ENCODE measurements at regions not wholly inside any gene's neighbourhood (a gene's known extent, or its start where the extent isn't known, plus 50 kb on each side); places are given as distances from the start of the nearest gene placed in this dataset.
A peak's percentile ranks its signal among the peaks of the same experiment; 100 is the strongest.

GRCh38 chr7:106417273-106417902 lies 132.6 kb upstream of the NAMPT start:
- DNase-seq, result no peak

- DNase-seq, result no peak
These were observed 131.6 kb upstream of the NAMPT start for GRCh38 chr7:106416430-106416829.

GRCh38 chr7:106415433-106415832 lies 130.7 kb upstream of the NAMPT start:
- DNase-seq, result no peak

- DNase-seq, result no peak
These were observed 128.7 kb upstream of the NAMPT start for GRCh38 chr7:106413446-106413845.

GRCh38 chr7:106405697-106406141 lies 120.9 kb upstream of the NAMPT start:
- no peak for DNase-seq

- no peak for DNase-seq
These were observed 118.1 kb upstream of the NAMPT start for GRCh38 chr7:106402898-106403297.

GRCh38 chr7:106400923-106401322 lies 116.1 kb upstream of the NAMPT start:
- DNase-seq, result no peak

GRCh38 chr7:106398786-106399185 lies 114.0 kb upstream of the NAMPT start:
- no peak for DNase-seq

GRCh38 chr7:106397994-106398393 lies 113.2 kb upstream of the NAMPT start:
- DNase-seq, result no peak

- DNase-seq, result no peak
These were observed 109.7 kb upstream of the NAMPT start for GRCh38 chr7:106394526-106394925.

GRCh38 chr7:106393564-106394251 lies 108.9 kb upstream of the NAMPT start:
- no peak for DNase-seq

- no peak for DNase-seq
These were observed 107.8 kb upstream of the NAMPT start for GRCh38 chr7:106392590-106392989.

GRCh38 chr7:106392144-106392543 lies 107.4 kb upstream of the NAMPT start:
- DNase-seq, result no peak

- no peak for DNase-seq
These were observed 102.2 kb upstream of the NAMPT start for GRCh38 chr7:106386958-106387357.

GRCh38 chr7:106384373-106384772 lies 99.6 kb upstream of the NAMPT start:
- no peak for DNase-seq

- no peak for DNase-seq
These were observed 98.1 kb upstream of the NAMPT start for GRCh38 chr7:106382929-106383328.

GRCh38 chr7:106382129-106382528 lies 97.3 kb upstream of the NAMPT start:
- no peak for DNase-seq

GRCh38 chr7:106381252-106381651 lies 96.5 kb upstream of the NAMPT start:
- DNase-seq, result no peak

GRCh38 chr7:106377847-106378361 lies 93.1 kb upstream of the NAMPT start:
- no peak for DNase-seq

GRCh38 chr7:106376026-106376799 lies 91.4 kb upstream of the NAMPT start:
- peak; percentile 73 for DNase-seq

GRCh38 chr7:106375499-106375898 lies 90.7 kb upstream of the NAMPT start:
- DNase-seq, result no peak

- no peak for DNase-seq
These were observed 89.7 kb upstream of the NAMPT start for GRCh38 chr7:106374437-106374836.

GRCh38 chr7:106372595-106373318 lies 88.0 kb upstream of the NAMPT start:
- peak; percentile 21 for DNase-seq

Measured in NCI-H82 (cell line).